NK-92 treated with Interleukin-12 subunit alpha and Interleukin-12 subunit beta, amount 100 ng/mL, for 24 hours (cell line): ENCODE measurements at regions not wholly inside any gene's neighbourhood (a gene's known extent, or its start where the extent isn't known, plus 50 kb on each side); places are given as distances from the start of the nearest gene placed in this dataset.
"Not testable (repeated sequence)": the region's sequence is repeated elsewhere in the genome, so short reads cannot be mapped to it uniquely, and the experiment has no call there.

Source experiments
- DNase-seq: peaks from one replicate; lab custom pipeline; 2025; lab: John Stamatoyannopoulos, UW

- no peak for DNase-seq
These were observed 283.7 kb downstream of the BTBD3 start for GRCh38 chr20:12201289-12201991.

- DNase-seq = no peak
These were observed 285.7 kb downstream of the BTBD3 start for GRCh38 chr20:12203399-12203798.

GRCh38 chr20:12203981-12204380, 286.3 kb downstream of the BTBD3 start:
- DNase-seq = no peak

GRCh38 chr20:12207875-12208274, 290.2 kb downstream of the BTBD3 start:
- DNase-seq = peak; percentile 1

GRCh38 chr20:12210591-12210990, 292.9 kb downstream of the BTBD3 start:
- no peak for DNase-seq

GRCh38 chr20:12211361-12211760, 293.7 kb downstream of the BTBD3 start:
- DNase-seq = no peak

- no peak for DNase-seq
These were observed 299.7 kb downstream of the BTBD3 start for GRCh38 chr20:12217382-12217781.

GRCh38 chr20:12219798-12220197, 302.1 kb downstream of the BTBD3 start:
- no peak for DNase-seq

- DNase-seq = no peak
These were observed 305.4 kb downstream of the BTBD3 start for GRCh38 chr20:12223057-12223456.

GRCh38 chr20:12225898-12226297, 308.2 kb downstream of the BTBD3 start:
- no peak for DNase-seq

- no peak for DNase-seq
These were observed 312.2 kb downstream of the BTBD3 start for GRCh38 chr20:12229891-12230290.

- DNase-seq = no peak
These were observed 320.1 kb downstream of the BTBD3 start for GRCh38 chr20:12237772-12238171.

- DNase-seq = no peak
These were observed 323.4 kb downstream of the BTBD3 start for GRCh38 chr20:12241065-12241464.

GRCh38 chr20:12243327-12243726, 325.6 kb downstream of the BTBD3 start:
- DNase-seq = no peak

- no peak for DNase-seq
These were observed 330.8 kb downstream of the BTBD3 start for GRCh38 chr20:12248481-12248880.

GRCh38 chr20:12250661-12251060, 333.0 kb downstream of the BTBD3 start:
- DNase-seq = not testable (repeated sequence)

GRCh38 chr20:12252793-12253192, 335.1 kb downstream of the BTBD3 start:
- no peak for DNase-seq

- DNase-seq = no peak
These were observed 337.8 kb downstream of the BTBD3 start for GRCh38 chr20:12255461-12255970.

- no peak for DNase-seq
These were observed 339.1 kb downstream of the BTBD3 start for GRCh38 chr20:12256806-12257205.

- DNase-seq = no peak
These were observed 345.1 kb downstream of the BTBD3 start for GRCh38 chr20:12262747-12263146.

GRCh38 chr20:12264711-12265110, 347.0 kb downstream of the BTBD3 start:
- no peak for DNase-seq

GRCh38 chr20:12265662-12266061, 348.0 kb downstream of the BTBD3 start:
- no peak for DNase-seq

GRCh38 chr20:12269579-12269978, 351.9 kb downstream of the BTBD3 start:
- DNase-seq = no peak

- DNase-seq = no peak
These were observed 353.2 kb downstream of the BTBD3 start for GRCh38 chr20:12270863-12271262.
